K562 (cell line): ENCODE measurements at regions not wholly inside any gene's neighbourhood (a gene's known extent, or its start where the extent isn't known, plus 50 kb on each side); places are given as distances from the start of the nearest gene placed in this dataset.

Source experiments
- ATAC-seq: fragments of 200-7000 bp; cut with Tn5 transposase; 3 replicates; pipeline ENCODE4 v1.9.1; 2020; ENCODE audit warnings: moderate library complexity
- BruUV-seq: library from RNA; stranded (reverse); fragments of 400-500 nt; replicated peaks from 2 replicates; lab custom pipeline; 2021; lab: Mats Ljungman, UMichigan
- CTCF ChIA-PET: fragments of 300-600 bp; formaldehyde crosslinking; extraction: SDS; loops from one replicate; lab custom pipeline; 2021; ENCODE audit warnings: low intra/inter-chr PET ratio; lab: Yijun Ruan, JAX
- POLR2A ChIA-PET: fragments of 300-600, 350-650 bp; sonication (Branson Sonifier 250); formaldehyde crosslinking; extraction: SDS; loops from one replicate; lab custom pipeline; 2021; ENCODE audit warnings: antibody characterized with exemption, inconsistent platforms; lab: Yijun Ruan, JAX
- DNase-seq, 4 experiments: peaks; one replicate each; pipeline versions ENCODE4 v3.0.0 to v3.0.0-alpha.2; 2011 to 2018; ENCODE audit warnings: low spot score in 3 of 4, mixed read lengths in 3 of 4; ENCODE audit errors: extremely low read depth in 1 of 4
- FAIRE-seq: peaks from 2 replicates; lab custom pipeline; 2011; peaks lifted over from hg19 to GRCh38; lab: Jason Lieb, UNC
- H2AFZ ChIP-seq: 2 replicates; pipeline ENCODE4 v1.6.0; 2011; ENCODE audit warnings: low read depth, low read length, control low read depth, inconsistent platforms
- H3K27ac ChIP-seq: fragments of 200-600 bp; 3 replicates; pipeline ENCODE4 v1.8.0; 2011; ENCODE audit warnings: low read depth, mild to moderate bottlenecking, control low read depth, inconsistent platforms, low read length, moderate library complexity, mixed read lengths; ENCODE audit errors: extremely low read depth
- H3K27me3 ChIP-seq, 2 experiments: fragments of 300-600 bp in 1 of 2; 2 replicates in 1 of 2; 3 replicates in 1 of 2; pipeline versions ENCODE4 v1.6.0 to v1.8.0; 2011; ENCODE audit warnings: inconsistent platforms in 2 of 2, low read length in 2 of 2, mild to moderate bottlenecking in 1 of 2, mixed read lengths in 1 of 2, moderate library complexity in 1 of 2; ENCODE audit not compliant: control insufficient read depth in 2 of 2, insufficient read depth in 2 of 2
- H3K36me3 ChIP-seq: fragments of 300-600 bp; 3 replicates; pipeline ENCODE4 v1.8.0; 2011; ENCODE audit warnings: mild to moderate bottlenecking, low read length, inconsistent platforms; ENCODE audit not compliant: control insufficient read depth, insufficient read depth
- H3K4me1 ChIP-seq, 2 experiments: fragments of 200-600 bp in 1 of 2; replicated peaks in 1 of 2; 2 replicates in 1 of 2; 3 replicates in 1 of 2; pipeline versions ENCODE4 v1.5.1 to v1.8.0; 2011; ENCODE audit warnings: inconsistent platforms in 2 of 2, low read length in 2 of 2, mild to moderate bottlenecking in 1 of 2, mixed read lengths in 1 of 2, moderate library complexity in 1 of 2; ENCODE audit not compliant: control insufficient read depth in 2 of 2, insufficient read depth in 2 of 2
- H3K4me2 ChIP-seq: 2 replicates; pipeline ENCODE4 v1.6.1; 2011; ENCODE audit warnings: low read length, control low read depth, inconsistent platforms, mixed read lengths; ENCODE audit not compliant: insufficient read depth
- H3K4me3 ChIP-seq: fragments of 200-600 bp; sonication (generic), shearing (Covaris generic); 2 replicates; pipeline ENCODE4 v1.5.1; 2016; ENCODE audit warnings: control low read depth, inconsistent platforms
- H3K79me2 ChIP-seq: fragments of 200-600 bp; 3 replicates; pipeline ENCODE4 v1.8.0; 2011; ENCODE audit warnings: low read length, inconsistent platforms; ENCODE audit not compliant: control insufficient read depth, insufficient read depth
- H3K9ac ChIP-seq, 2 experiments: 2 replicates each; pipeline versions ENCODE4 v1.6.0 to v1.6.1; 2011; ENCODE audit warnings: low read depth in 2 of 2, low read length in 2 of 2, control low read depth in 1 of 2, inconsistent platforms in 1 of 2, mild to moderate bottlenecking in 1 of 2, mixed read lengths in 1 of 2; ENCODE audit not compliant: insufficient read depth in 1 of 2
- H3K9me1 ChIP-seq: one replicate; pipeline ENCODE4 v1.6.0; 2011; ENCODE audit warnings: inconsistent platforms, mild to moderate bottlenecking, low read length, moderate library complexity; ENCODE audit not compliant: control insufficient read depth, insufficient read depth
- H3K9me3 ChIP-seq: replicated peaks from 2 replicates; pipeline ENCODE4 v1.5.1; 2011; ENCODE audit warnings: low read depth, low read length, inconsistent platforms; ENCODE audit not compliant: control insufficient read depth, insufficient read depth
- H4K20me1 ChIP-seq: replicated peaks from 2 replicates; pipeline ENCODE4 v1.6.1; 2011; ENCODE audit warnings: low read length, inconsistent platforms, mixed read lengths; ENCODE audit not compliant: control insufficient read depth, insufficient read depth
- ATF1 ChIP-seq, 2 experiments: fragments of 450-650 bp in 1 of 2; IDR thresholded peaks; 2 replicates each; pipeline ENCODE4 v1.6.1; 2016; ENCODE audit warnings: missing compliant biosample characterization in 1 of 2, missing genetic modification characterization in 1 of 2
- FOXA3 ChIP-seq, 2 experiments: fragments of 450-650 bp in 1 of 2; sonication (generic) in 1 of 2; formaldehyde crosslinking; IDR thresholded peaks in 1 of 2; conservative IDR thresholded peaks in 1 of 2; 2 replicates each; pipeline versions ENCODE4 v1.4.0 to v1.8.0; 2020 to 2022; ENCODE audit warnings: mild to moderate bottlenecking in 2 of 2, missing genetic modification reagents in 1 of 2
- FOXJ3 ChIP-seq: sonication (generic); formaldehyde crosslinking; IDR thresholded peaks from 2 replicates; pipeline ENCODE4 v1.4.0; 2020; ENCODE audit warnings: mild to moderate bottlenecking, missing genetic modification reagents
- FOXO4 ChIP-seq: fragments of 450-650 bp; formaldehyde crosslinking; IDR thresholded peaks from 2 replicates; pipeline ENCODE4 v1.4.0; 2020; ENCODE audit warnings: mild to moderate bottlenecking, moderate library complexity
- GABPA ChIP-seq: fragments of 200-800 bp; sonication (Bioruptor generic); conservative IDR thresholded peaks from 2 replicates; pipeline ENCODE4 v1.6.1; 2016; ENCODE audit warnings: low read depth, missing genetic modification characterization, missing compliant biosample characterization
- HDAC1 ChIP-seq, 2 experiments: fragments of 450-650 bp; IDR thresholded peaks; 2 replicates each; pipeline ENCODE4 v1.6.1; 2016 to 2017; ENCODE audit warnings: inconsistent platforms in 1 of 2, mild to moderate bottlenecking in 1 of 2, moderate library complexity in 1 of 2
- IRF2 ChIP-seq: sonication (generic); formaldehyde crosslinking; IDR thresholded peaks from 2 replicates; pipeline ENCODE4 v1.8.1; 2022; ENCODE audit warnings: mild to moderate bottlenecking, missing genetic modification reagents
- NFXL1 ChIP-seq: fragments of 450-650 bp; formaldehyde crosslinking; IDR thresholded peaks from 2 replicates; pipeline ENCODE4 v1.4.0; 2021; ENCODE audit warnings: mild to moderate bottlenecking
- POLR2A ChIP-seq: fragments of 450-650 bp; conservative IDR thresholded peaks from 2 replicates; pipeline ENCODE4 v1.6.1; 2016
- POLR2AphosphoS5 ChIP-seq: IDR thresholded peaks from 2 replicates; pipeline ENCODE4 v1.6.1; 2011; ENCODE audit warnings: mild to moderate bottlenecking, low read depth, low read length, moderate library complexity; ENCODE audit not compliant: control insufficient read depth, insufficient read depth
- PPARD ChIP-seq: fragments of 250-450 bp; sonication (Bioruptor Pico); IDR thresholded peaks from 2 replicates; pipeline ENCODE4 v1.8.0; 2022; ENCODE audit warnings: inconsistent platforms, mild to moderate bottlenecking, moderate library complexity
- PRMT5 ChIP-seq: sonication (generic); formaldehyde crosslinking; IDR thresholded peaks from 2 replicates; pipeline ENCODE4 v1.5.0; 2020; ENCODE audit warnings: missing genetic modification reagents
- PYGO2 ChIP-seq: fragments of 450-650 bp; IDR thresholded peaks from 2 replicates; pipeline ENCODE4 v1.6.1; 2016; ENCODE audit warnings: mild to moderate bottlenecking, missing genetic modification characterization, moderate library complexity, missing compliant biosample characterization
- SREBF2 ChIP-seq: sonication (generic); formaldehyde crosslinking; IDR thresholded peaks from 2 replicates; pipeline ENCODE4 v1.4.0; 2020; ENCODE audit warnings: mild to moderate bottlenecking, missing genetic modification reagents
- SRSF9 ChIP-seq: fragments of 200-400 bp; formaldehyde crosslinking; IDR thresholded peaks from 2 replicates; pipeline ENCODE4 v1.6.1; 2017; ENCODE audit warnings: low read depth, low read length, borderline replicate concordance
- ZNF280B ChIP-seq: fragments of 250-450 bp; sonication (Bioruptor Pico); IDR thresholded peaks from 2 replicates; pipeline ENCODE4 v1.5.1; 2021; ENCODE audit warnings: mild to moderate bottlenecking
- WGBS: fragments of 100-300 bp; shearing (Covaris generic); methylation state at CpG from one replicate; pipeline ENCODE4 v1.1.6; 2016; ENCODE audit warnings: low coverage, mixed read lengths; ENCODE audit not compliant: insufficient coverage; ENCODE audit errors: missing lambda C conversion rate; 5-methylcytosine and 5-hydroxymethylcytosine counted together
- in situ Hi-C: fragments of 300-500 bp; cut with MboI; formaldehyde crosslinking; loops from 4 replicates; pipeline ENCODE4 v1.15.0; 2018; ENCODE audit warnings: inconsistent platforms, mixed read lengths
- intact Hi-C: fragments of 100-400 bp; cut with micrococcal nuclease; formaldehyde crosslinking; loops from 2 replicates; pipeline ENCODE4 v1.14.2; 2022

GRCh38 chr10:83698899-83699298 is 440.4 kb upstream of the GHITM start:
- ChIA-PET CTCF (no interaction called here), POLR2A (no interaction called here)
- TF ChIP-seq FOXA3 (CRISPR knock-in tag; conservative IDR thresholded peaks at IDR 0.05 in 1 of 2, IDR thresholded peaks at IDR 0.05 in 1 of 2) (no peak), PRMT5 (CRISPR knock-in tag) (no peak), NFXL1 (CRISPR knock-in tag) (no peak), GABPA (no peak), PYGO2 (tag) (no peak)
- DNase-seq (no peak), ATAC-seq (no peak), FAIRE-seq (no peak)
- H3K4me2 ChIP-seq, result no peak overlapping the region
- H3K27ac ChIP-seq, result no peak overlapping the region
- 4% methylated on average over 2 of the region's 2 CpGs for WGBS
- no peak overlapping the region for H3K4me3 ChIP-seq
- no TSS peak for BruUV-seq
- no peak overlapping the region for H2AFZ ChIP-seq
- no peak overlapping the region for H3K9ac ChIP-seq
- H3K9me3 ChIP-seq, result peaks cover 3% of the 10 kb centered on the region; the same call in 1 of the 2 replicates
- H3K4me1 ChIP-seq, result no peaks in the 10 kb centered on the region
- intact Hi-C loops (no loop called here), in situ Hi-C loops (no loop called here)
- no peaks in the 10 kb centered on the region for H3K9me1 ChIP-seq
- no peaks in the 10 kb centered on the region for H3K79me2 ChIP-seq
- no peaks in the 10 kb centered on the region for H4K20me1 ChIP-seq
- no peaks in the 10 kb centered on the region for H3K27me3 ChIP-seq
- H3K36me3 ChIP-seq, result no peaks in the 10 kb centered on the region

- no TSS peak for BruUV-seq
- H3K4me1 ChIP-seq, result no peaks in the 10 kb centered on the region
- no peak for DNase-seq
- H3K27ac ChIP-seq, result no peak overlapping the region
- H3K4me2 ChIP-seq, result no peak overlapping the region
- CTCF ChIA-PET, result no interaction called here
- H3K4me3 ChIP-seq, result no peak overlapping the region
- no peaks in the 10 kb centered on the region for H3K79me2 ChIP-seq
- FAIRE-seq, result no peak
- in situ Hi-C loops, result no loop called here
- H4K20me1 ChIP-seq, result no peaks in the 10 kb centered on the region
- no peaks in the 10 kb centered on the region for H3K36me3 ChIP-seq
- H3K9me1 ChIP-seq, result no peaks in the 10 kb centered on the region
- intact Hi-C loops, result no loop called here
- H3K9ac ChIP-seq, result no peak overlapping the region
- no peak for ATAC-seq
- peaks cover 3% of the 10 kb centered on the region; the same call in 1 of the 2 replicates for H3K9me3 ChIP-seq
- no peak overlapping the region for H2AFZ ChIP-seq
- WGBS, result 0% methylated on average over 3 of the region's 3 CpGs
- POLR2A ChIA-PET, result interaction anchor here (0.6 kb wide), 1 partner anchor 261 kb away, joined by 3 read pairs; no protein-coding TSS in a partner anchor
- H3K27me3 ChIP-seq, result no peaks in the 10 kb centered on the region
- TF ChIP-seq SREBF2 (CRISPR knock-in tag), result no peak
- TF ChIP-seq FOXO4 (CRISPR knock-in tag), result no peak
- no peak for TF ChIP-seq PPARD (CRISPR knock-in tag)
- no peak for TF ChIP-seq POLR2A
- TF ChIP-seq HDAC1 (IDR thresholded peaks at IDR 0.05), result no peak
- no peak for TF ChIP-seq FOXJ3 (CRISPR knock-in tag)
- no peak for TF ChIP-seq ATF1 (CRISPR knock-in tag; IDR thresholded peaks at IDR 0.05)
- TF ChIP-seq ATF1 (tag; IDR thresholded peaks at IDR 0.05), result no peak
- no peak for TF ChIP-seq POLR2AphosphoS5
- TF ChIP-seq SRSF9, result no peak
- no peak for TF ChIP-seq IRF2 (CRISPR knock-in tag)
- no peak for TF ChIP-seq ZNF280B (CRISPR knock-in tag)
Measured at GRCh38 chr10:83701799-83702198, 437.5 kb upstream of the GHITM start.
